GM23338 (cell line): ENCODE measurements at regions not wholly inside any gene's neighbourhood (a gene's known extent, or its start where the extent isn't known, plus 50 kb on each side); places are given as distances from the start of the nearest gene placed in this dataset.

Source experiments
- ATAC-seq: fragments of 200-7000 bp; cut with Tn5 transposase; 3 replicates; pipeline ENCODE4 v1.9.1; 2020
- DNase-seq: peaks from one replicate; pipeline ENCODE4 v3.0.0-alpha.2; 2015; ENCODE audit warnings: low spot score
- H2AFZ ChIP-seq: fragments of 200-600 bp; sonication (generic); 2 replicates; pipeline ENCODE4 v1.8.0; 2016; ENCODE audit warnings: antibody characterized with exemption, mild to moderate bottlenecking, moderate library complexity
- H3F3A ChIP-seq: fragments of 200-600 bp; sonication (generic); replicated peaks from 2 replicates; pipeline ENCODE4 v1.8.0; 2017; ENCODE audit warnings: antibody characterized with exemption, mixed run types, low read depth
- H3K27ac ChIP-seq: fragments of 200-600 bp; sonication (generic); 2 replicates; pipeline ENCODE4 v1.6.1; 2016; ENCODE audit warnings: low read depth
- H3K27me3 ChIP-seq: fragments of 200-600 bp; sonication (generic); 2 replicates; pipeline ENCODE4 v1.8.0; 2016; ENCODE audit warnings: mild to moderate bottlenecking, mixed run types, moderate library complexity; ENCODE audit not compliant: insufficient read depth
- H3K36me3 ChIP-seq: fragments of 200-600 bp; sonication (generic); 2 replicates; pipeline ENCODE4 v1.8.0; 2016; ENCODE audit warnings: mild to moderate bottlenecking; ENCODE audit not compliant: insufficient read depth
- H3K4me1 ChIP-seq: fragments of 200-600 bp; sonication (generic); 2 replicates; pipeline ENCODE4 v1.8.0; 2016; ENCODE audit warnings: mild to moderate bottlenecking, moderate library complexity; ENCODE audit not compliant: insufficient read depth
- H3K4me2 ChIP-seq: fragments of 200-600 bp; sonication (generic); 2 replicates; pipeline ENCODE4 v1.7.1; 2017; ENCODE audit warnings: mixed run types
- H3K4me3 ChIP-seq: fragments of 200-600 bp; sonication (generic); 2 replicates; pipeline ENCODE4 v1.6.1; 2016; ENCODE audit warnings: mixed run types
- H3K79me2 ChIP-seq: fragments of 200-600 bp; sonication (generic); replicated peaks from 2 replicates; pipeline ENCODE4 v1.8.0; 2017; ENCODE audit warnings: mild to moderate bottlenecking; ENCODE audit not compliant: insufficient read depth
- H3K9me2 ChIP-seq: fragments of 200-600 bp; sonication (generic); 2 replicates; pipeline ENCODE4 v1.8.0; 2017; ENCODE audit not compliant: insufficient read depth
- H4K20me1 ChIP-seq: fragments of 200-600 bp; sonication (generic); replicated peaks from 2 replicates; pipeline ENCODE4 v1.8.0; 2017; ENCODE audit warnings: mild to moderate bottlenecking; ENCODE audit not compliant: insufficient read depth
- H3K27ac Mint-ChIP-seq: 2 replicates; pipeline ENCODE4 v1.8.0; 2020; ENCODE audit warnings: inconsistent platforms, mild to moderate bottlenecking, moderate library complexity, mixed read lengths
- H3K27me3 Mint-ChIP-seq: 3 replicates; pipeline ENCODE4 v1.8.0; 2022; ENCODE audit warnings: low read depth, mild to moderate bottlenecking, moderate library complexity, mixed read lengths, inconsistent platforms; ENCODE audit not compliant: insufficient read depth, poor library complexity
- H3K36me3 Mint-ChIP-seq: 3 replicates; pipeline ENCODE4 v1.8.0; 2021; ENCODE audit warnings: low read depth, mild to moderate bottlenecking, inconsistent platforms, moderate library complexity, mixed read lengths
- H3K4me1 Mint-ChIP-seq: 3 replicates; pipeline ENCODE4 v1.8.0; 2020; ENCODE audit warnings: mild to moderate bottlenecking, inconsistent platforms, mixed read lengths
- H3K4me3 Mint-ChIP-seq: 3 replicates; pipeline ENCODE4 v1.8.0; 2021; ENCODE audit warnings: moderate library complexity, mild to moderate bottlenecking, inconsistent platforms, mixed read lengths
- H3K9me3 Mint-ChIP-seq: 3 replicates; pipeline ENCODE4 v1.8.0; 2020; ENCODE audit warnings: moderate library complexity, mild to moderate bottlenecking, inconsistent platforms, mixed read lengths
- CREB1 ChIP-seq: fragments of 250-450 bp; sonication (Bioruptor Pico); IDR thresholded peaks from 2 replicates; pipeline ENCODE4 v1.5.0; 2020; ENCODE audit warnings: low read depth, mild to moderate bottlenecking, moderate library complexity
- CTCF ChIP-seq, 2 experiments: fragments of 200-600 bp in 1 of 2; sonication (generic) in 1 of 2; conservative IDR thresholded peaks; 2 replicates each; pipeline versions ENCODE4 v1.5.1 to v1.6.1; 2016 to 2017; ENCODE audit warnings: antibody characterized with exemption in 2 of 2, low read depth in 2 of 2, mild to moderate bottlenecking in 2 of 2, moderate library complexity in 1 of 2
- EZH2phosphoT487 ChIP-seq: fragments of 200-600 bp; sonication (generic); IDR thresholded peaks from one replicate; pipeline ENCODE4 v1.8.1; 2018; ENCODE audit warnings: antibody characterized with exemption; ENCODE audit not compliant: unreplicated experiment
- JUNB ChIP-seq: IDR thresholded peaks from one replicate; pipeline ENCODE4 v1.6.1; 2016; ENCODE audit warnings: antibody characterized with exemption; ENCODE audit not compliant: unreplicated experiment
- NANOG ChIP-seq: IDR thresholded peaks from 2 replicates; pipeline ENCODE4 v1.6.1; 2016; ENCODE audit warnings: antibody characterized with exemption, borderline replicate concordance
- POLR2AphosphoS5 ChIP-seq: IDR thresholded peaks from 2 replicates; pipeline ENCODE4 v1.6.1; 2016; ENCODE audit warnings: antibody characterized with exemption, low read depth
- REST ChIP-seq: IDR thresholded peaks from one replicate; pipeline ENCODE4 v1.6.1; 2018; ENCODE audit warnings: antibody characterized with exemption; ENCODE audit not compliant: unreplicated experiment
- STAT1 ChIP-seq: IDR thresholded peaks from one replicate; pipeline ENCODE4 v1.6.1; 2016; ENCODE audit warnings: antibody characterized with exemption; ENCODE audit not compliant: unreplicated experiment
- ZNF114 ChIP-seq: fragments of 250-450 bp; sonication (Bioruptor Pico); IDR thresholded peaks from 2 replicates; pipeline ENCODE4 v1.5.0; 2020; ENCODE audit warnings: mild to moderate bottlenecking, moderate library complexity
- TF ChIP-seq, protein P1 (sequence below): IDR thresholded peaks from 2 replicates; pipeline ENCODE4 v1.6.1; 2016; ENCODE audit warnings: antibody characterized with exemption

GRCh38 chr11:134727636-134728035, 315.6 kb upstream of the B3GAT1 start (continued):
- TF ChIP-seq ZNF114 (CRISPR knock-in tag) = no peak
- no peak for TF ChIP-seq CTCF (conservative IDR thresholded peaks at IDR 0.05; ENCODE audit: low read depth in 2 of 2)
- no peak for TF ChIP-seq POLR2AphosphoS5
- TF ChIP-seq, protein P1, sequence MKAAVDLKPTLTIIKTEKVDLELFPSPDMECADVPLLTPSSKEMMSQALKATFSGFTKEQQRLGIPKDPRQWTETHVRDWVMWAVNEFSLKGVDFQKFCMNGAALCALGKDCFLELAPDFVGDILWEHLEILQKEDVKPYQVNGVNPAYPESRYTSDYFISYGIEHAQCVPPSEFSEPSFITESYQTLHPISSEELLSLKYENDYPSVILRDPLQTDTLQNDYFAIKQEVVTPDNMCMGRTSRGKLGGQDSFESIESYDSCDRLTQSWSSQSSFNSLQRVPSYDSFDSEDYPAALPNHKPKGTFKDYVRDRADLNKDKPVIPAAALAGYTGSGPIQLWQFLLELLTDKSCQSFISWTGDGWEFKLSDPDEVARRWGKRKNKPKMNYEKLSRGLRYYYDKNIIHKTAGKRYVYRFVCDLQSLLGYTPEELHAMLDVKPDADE = no peak
- no peak for TF ChIP-seq JUNB

- Histone ChIP-seq H3F3A (0 out of 2 replicates have a peak, but pooled peaks cover 3% of the 10 kb centered on the region), H3K9me2 (no peaks in the 10 kb centered on the region), H3K27me3 (no peaks in the 10 kb centered on the region), H3K4me3 (no peak overlapping the region), H3K4me1 (peaks cover 20% of the 10 kb centered on the region), H4K20me1 (no peaks in the 10 kb centered on the region), H3K36me3 (no peaks in the 10 kb centered on the region), H3K79me2 (no peaks in the 10 kb centered on the region), H3K4me2 (no peak overlapping the region), H3K27ac (no peak overlapping the region), H2AFZ (no peak overlapping the region)
- no peak for TF ChIP-seq NANOG
- no peak for TF ChIP-seq REST
- TF ChIP-seq CREB1 (CRISPR knock-in tag) = no peak
- no peak for TF ChIP-seq STAT1
- TF ChIP-seq CTCF (conservative IDR thresholded peaks at IDR 0.05; ENCODE audit: low read depth in 2 of 2) = peak in 1 of 2 experiments; percentile 36; a peak in 2 of 4 replicates
- TF ChIP-seq EZH2phosphoT487 = no peak
- ATAC-seq = no peak
- Mint-ChIP-seq H3K27me3 (peaks cover 16% of the 10 kb centered on the region), H3K4me3 (no peak overlapping the region), H3K36me3 (no peaks in the 10 kb centered on the region), H3K4me1 (peaks cover 58% of the 10 kb centered on the region), H3K27ac (no peak overlapping the region), H3K9me3 (no peaks in the 10 kb centered on the region)
- no peak for DNase-seq
These were observed 315.2 kb upstream of the B3GAT1 start for GRCh38 chr11:134727204-134727603.
